ENCODE measurements at regions not wholly inside any gene's neighbourhood (a gene's known extent, or its start where the extent isn't known, plus 50 kb on each side); places are given as distances from the start of the nearest gene placed in this dataset.
"Not testable (repeated sequence)": the region's sequence is repeated elsewhere in the genome, so short reads cannot be mapped to it uniquely, and the experiment has no call there.

DNA sequence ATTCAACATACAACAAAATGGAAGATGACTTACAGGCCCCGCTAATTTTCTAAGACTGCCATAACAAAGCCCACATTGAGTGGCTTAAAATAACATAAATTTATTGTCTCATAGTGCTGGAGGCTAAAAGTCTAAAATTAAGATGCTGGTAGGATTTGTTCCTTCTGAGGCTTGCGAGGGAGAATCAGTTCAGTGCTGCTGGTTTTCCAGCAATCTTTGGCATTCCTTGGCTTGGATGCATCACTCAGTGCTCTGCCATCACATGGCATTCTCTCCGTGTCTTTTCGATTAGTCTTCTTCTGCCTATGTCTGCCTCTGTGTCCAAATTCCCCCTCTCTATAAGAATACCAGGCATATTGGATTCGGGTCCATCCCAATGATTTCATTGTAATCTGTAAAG lies 959.3 kb upstream of the TMEFF2 start:
- Histone ChIP-seq H3K9me3 (ENCODE audit: low read depth, low read length, poor library complexity, severe bottlenecking) (peaks cover 4% of the 10 kb centered on the region), H3K27me3 (replicated peaks; ENCODE audit: insufficient read depth, low read depth, low read length, poor library complexity) (no peaks in the 10 kb centered on the region), H3K4me1 (ENCODE audit: insufficient read depth, low read length, poor library complexity, severe bottlenecking) (no peaks in the 10 kb centered on the region), H3K27ac (ENCODE audit: low read depth, low read length, poor library complexity, severe bottlenecking) (no peak overlapping the region), H3K4me3 (ENCODE audit: low read depth, low read length, poor library complexity, severe bottlenecking) (no peak overlapping the region), H3K36me3 (ENCODE audit: insufficient read depth, low read length, poor library complexity, severe bottlenecking) (no peaks in the 10 kb centered on the region)
- BruUV-seq (replicated peaks) = no TSS peak
- no peak for DNase-seq (ENCODE audit: low spot score)
- intact Hi-C loops (cut with micrococcal nuclease; ENCODE audit: unreplicated experiment) = no loop called here
- CTCF ChIA-PET = no interaction called here
- TF ChIP-seq, protein P1, sequence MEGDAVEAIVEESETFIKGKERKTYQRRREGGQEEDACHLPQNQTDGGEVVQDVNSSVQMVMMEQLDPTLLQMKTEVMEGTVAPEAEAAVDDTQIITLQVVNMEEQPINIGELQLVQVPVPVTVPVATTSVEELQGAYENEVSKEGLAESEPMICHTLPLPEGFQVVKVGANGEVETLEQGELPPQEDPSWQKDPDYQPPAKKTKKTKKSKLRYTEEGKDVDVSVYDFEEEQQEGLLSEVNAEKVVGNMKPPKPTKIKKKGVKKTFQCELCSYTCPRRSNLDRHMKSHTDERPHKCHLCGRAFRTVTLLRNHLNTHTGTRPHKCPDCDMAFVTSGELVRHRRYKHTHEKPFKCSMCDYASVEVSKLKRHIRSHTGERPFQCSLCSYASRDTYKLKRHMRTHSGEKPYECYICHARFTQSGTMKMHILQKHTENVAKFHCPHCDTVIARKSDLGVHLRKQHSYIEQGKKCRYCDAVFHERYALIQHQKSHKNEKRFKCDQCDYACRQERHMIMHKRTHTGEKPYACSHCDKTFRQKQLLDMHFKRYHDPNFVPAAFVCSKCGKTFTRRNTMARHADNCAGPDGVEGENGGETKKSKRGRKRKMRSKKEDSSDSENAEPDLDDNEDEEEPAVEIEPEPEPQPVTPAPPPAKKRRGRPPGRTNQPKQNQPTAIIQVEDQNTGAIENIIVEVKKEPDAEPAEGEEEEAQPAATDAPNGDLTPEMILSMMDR (conservative IDR thresholded peaks at IDR 0.05; ENCODE audit: low read depth, low read length) = no peak
- TF ChIP-seq EZH2 (IDR thresholded peaks at IDR 0.05; ENCODE audit: borderline replicate concordance, low read depth, low read length, poor library complexity, severe bottlenecking) = no peak
- POLR2A ChIA-PET (ENCODE audit: low non-redundant PET) = no interaction called here

DNA sequence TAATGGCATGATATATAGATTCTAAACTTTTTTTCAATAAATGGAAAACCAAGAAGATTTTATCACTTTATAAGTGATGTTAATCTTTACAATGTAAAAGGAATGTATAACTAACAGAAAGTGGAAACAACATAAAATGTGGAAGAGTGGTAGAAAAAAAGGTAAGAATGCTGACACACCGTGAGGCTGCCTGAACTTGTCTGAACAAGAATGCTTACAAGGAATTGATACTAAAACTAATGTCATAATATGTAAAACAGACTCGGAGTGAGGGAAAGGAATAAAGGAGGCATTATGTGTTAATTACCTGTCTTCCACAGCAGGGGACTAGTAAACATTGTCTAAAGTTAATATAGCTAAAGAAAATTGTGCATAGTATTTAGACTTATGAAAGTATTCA lies 958.8 kb upstream of the TMEFF2 start:
- DNase-seq (ENCODE audit: low spot score) = no peak
- no TSS peak for BruUV-seq (replicated peaks)
- POLR2A ChIA-PET (ENCODE audit: low non-redundant PET) = no interaction called here
- Histone ChIP-seq H3K9me3 (ENCODE audit: low read depth, low read length, poor library complexity, severe bottlenecking) (peaks cover 4% of the 10 kb centered on the region), H3K27me3 (replicated peaks; ENCODE audit: insufficient read depth, low read depth, low read length, poor library complexity) (no peaks in the 10 kb centered on the region), H3K27ac (ENCODE audit: low read depth, low read length, poor library complexity, severe bottlenecking) (no peak overlapping the region), H3K36me3 (ENCODE audit: insufficient read depth, low read length, poor library complexity, severe bottlenecking) (no peaks in the 10 kb centered on the region), H3K4me3 (ENCODE audit: low read depth, low read length, poor library complexity, severe bottlenecking) (no peak overlapping the region), H3K4me1 (ENCODE audit: insufficient read depth, low read length, poor library complexity, severe bottlenecking) (no peaks in the 10 kb centered on the region)
- intact Hi-C loops (cut with micrococcal nuclease; ENCODE audit: unreplicated experiment) = no loop called here
- TF ChIP-seq, protein P1 (conservative IDR thresholded peaks at IDR 0.05; ENCODE audit: low read depth, low read length) = no peak
- TF ChIP-seq EZH2 (IDR thresholded peaks at IDR 0.05; ENCODE audit: borderline replicate concordance, low read depth, low read length, poor library complexity, severe bottlenecking) = no peak
- CTCF ChIA-PET = no interaction called here

DNA sequence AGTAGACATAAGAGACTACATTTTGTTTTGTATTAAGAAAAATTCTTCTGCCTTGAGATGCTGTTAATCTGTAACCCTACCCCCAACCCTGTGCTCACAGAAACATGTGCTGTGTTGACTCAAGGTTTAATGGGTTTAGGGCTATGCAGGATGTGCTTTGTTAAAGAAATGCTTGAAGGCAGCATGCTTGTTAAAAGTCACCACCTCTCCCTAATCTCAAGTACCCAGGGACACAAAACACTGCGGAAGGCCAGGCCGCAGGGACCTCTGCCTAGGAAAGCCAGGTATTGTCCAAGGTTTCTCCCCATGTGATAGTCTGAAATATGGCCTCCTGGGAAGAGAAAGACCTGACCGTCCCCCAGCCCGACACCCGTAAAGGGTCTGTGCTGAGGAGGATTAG lies 947.7 kb upstream of the TMEFF2 start:
- intact Hi-C loops (cut with micrococcal nuclease; ENCODE audit: unreplicated experiment) = not testable (repeated sequence)

DNA sequence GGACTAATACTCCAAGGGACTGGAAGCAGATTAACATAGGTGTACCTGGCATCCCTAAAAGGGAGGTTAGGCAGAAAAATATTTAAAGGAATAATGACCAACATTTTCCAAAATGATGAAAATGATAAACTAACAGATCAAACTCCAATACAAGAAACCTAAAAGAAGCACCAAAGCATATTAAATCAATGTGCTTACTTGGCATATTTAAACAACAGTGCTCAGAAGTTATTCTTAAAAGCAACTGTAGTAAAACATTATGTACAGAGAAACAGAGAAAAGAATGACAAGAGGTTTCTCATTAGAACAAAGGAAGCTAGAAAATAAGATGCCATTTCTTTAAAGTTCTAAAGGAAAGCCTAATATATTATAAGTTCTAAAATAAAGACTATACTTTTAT lies 947.3 kb upstream of the TMEFF2 start:
- BruUV-seq (replicated peaks) = no TSS peak
- intact Hi-C loops (cut with micrococcal nuclease; ENCODE audit: unreplicated experiment) = no loop called here
- CTCF ChIA-PET = no interaction called here
- Histone ChIP-seq H3K4me1 (ENCODE audit: insufficient read depth, low read length, poor library complexity, severe bottlenecking) (no peaks in the 10 kb centered on the region), H3K27me3 (replicated peaks; ENCODE audit: insufficient read depth, low read depth, low read length, poor library complexity) (no peaks in the 10 kb centered on the region), H3K9me3 (ENCODE audit: low read depth, low read length, poor library complexity, severe bottlenecking) (no peaks in the 10 kb centered on the region), H3K4me3 (ENCODE audit: low read depth, low read length, poor library complexity, severe bottlenecking) (no peak overlapping the region), H3K27ac (ENCODE audit: low read depth, low read length, poor library complexity, severe bottlenecking) (no peak overlapping the region), H3K36me3 (ENCODE audit: insufficient read depth, low read length, poor library complexity, severe bottlenecking) (no peaks in the 10 kb centered on the region)
- DNase-seq (ENCODE audit: low spot score) = no peak
- TF ChIP-seq, protein P1 (conservative IDR thresholded peaks at IDR 0.05; ENCODE audit: low read depth, low read length) = no peak
- no peak for TF ChIP-seq EZH2 (IDR thresholded peaks at IDR 0.05; ENCODE audit: borderline replicate concordance, low read depth, low read length, poor library complexity, severe bottlenecking)
- POLR2A ChIA-PET (ENCODE audit: low non-redundant PET) = no interaction called here

More for the DNA sequence above, 947.7 kb upstream of the TMEFF2 start:
- H3K4me3 ChIP-seq (ENCODE audit: low read depth, low read length, poor library complexity, severe bottlenecking); POLR2A ChIA-PET (ENCODE audit: low non-redundant PET); H3K27me3 ChIP-seq (replicated peaks; ENCODE audit: insufficient read depth, low read depth, low read length, poor library complexity); BruUV-seq (replicated peaks); H3K9me3 ChIP-seq (ENCODE audit: low read depth, low read length, poor library complexity, severe bottlenecking); H3K4me1 ChIP-seq (ENCODE audit: insufficient read depth, low read length, poor library complexity, severe bottlenecking); CTCF ChIA-PET; H3K36me3 ChIP-seq (ENCODE audit: insufficient read depth, low read length, poor library complexity, severe bottlenecking); H3K27ac ChIP-seq (ENCODE audit: low read depth, low read length, poor library complexity, severe bottlenecking); DNase-seq (ENCODE audit: low spot score): not testable (repeated sequence)

DNA sequence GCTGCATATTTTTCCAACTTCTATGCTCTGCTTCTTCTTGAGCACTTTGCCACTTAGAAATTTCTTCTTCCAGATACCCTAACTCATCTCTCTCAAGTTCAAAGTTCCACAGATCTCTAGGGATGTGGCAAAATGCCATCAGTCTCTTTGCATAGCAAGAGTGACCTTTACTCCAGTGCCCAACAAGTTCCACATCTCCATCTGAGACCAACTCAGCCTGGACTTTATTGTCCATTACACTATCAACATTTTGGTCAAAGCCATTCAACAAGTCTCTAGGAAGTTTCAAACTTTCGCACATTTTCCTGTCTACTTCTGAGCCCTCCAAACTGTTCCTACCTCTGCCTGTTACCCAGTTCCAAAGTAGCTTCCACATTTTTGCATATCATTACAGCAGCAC lies 946.2 kb upstream of the TMEFF2 start:
- H3K27ac ChIP-seq (ENCODE audit: low read depth, low read length, poor library complexity, severe bottlenecking); H3K9me3 ChIP-seq (ENCODE audit: low read depth, low read length, poor library complexity, severe bottlenecking); H3K4me3 ChIP-seq (ENCODE audit: low read depth, low read length, poor library complexity, severe bottlenecking); POLR2A ChIA-PET (ENCODE audit: low non-redundant PET); H3K4me1 ChIP-seq (ENCODE audit: insufficient read depth, low read length, poor library complexity, severe bottlenecking); DNase-seq (ENCODE audit: low spot score); CTCF ChIA-PET; H3K27me3 ChIP-seq (replicated peaks; ENCODE audit: insufficient read depth, low read depth, low read length, poor library complexity); intact Hi-C loops (cut with micrococcal nuclease; ENCODE audit: unreplicated experiment); H3K36me3 ChIP-seq (ENCODE audit: insufficient read depth, low read length, poor library complexity, severe bottlenecking); BruUV-seq (replicated peaks): not testable (repeated sequence)
